Ishikawa (cell line): ENCODE measurements at regions not wholly inside any gene's neighbourhood (a gene's known extent, or its start where the extent isn't known, plus 50 kb on each side); places are given as distances from the start of the nearest gene placed in this dataset.

Experiments used
- RAD21 ChIP-seq: IDR thresholded peaks from 2 replicates; pipeline ENCODE4 v1.6.1; 2012; ENCODE audit warnings: low read depth
- TAF1 ChIP-seq: IDR thresholded peaks from 2 replicates; pipeline ENCODE4 v1.6.1; 2012; ENCODE audit warnings: low read depth, mild to moderate bottlenecking
- YY1 ChIP-seq: IDR thresholded peaks from 2 replicates; pipeline ENCODE4 v1.6.1; 2012; ENCODE audit warnings: low read depth
- TF ChIP-seq, protein P1 (sequence below): IDR thresholded peaks from 2 replicates; pipeline ENCODE4 v1.6.1; 2012; ENCODE audit warnings: low read depth, mild to moderate bottlenecking

GRCh38 chr22:44621401-44622146 lies 80.4 kb upstream of the PRR5 start:
- TF ChIP-seq, protein P1, sequence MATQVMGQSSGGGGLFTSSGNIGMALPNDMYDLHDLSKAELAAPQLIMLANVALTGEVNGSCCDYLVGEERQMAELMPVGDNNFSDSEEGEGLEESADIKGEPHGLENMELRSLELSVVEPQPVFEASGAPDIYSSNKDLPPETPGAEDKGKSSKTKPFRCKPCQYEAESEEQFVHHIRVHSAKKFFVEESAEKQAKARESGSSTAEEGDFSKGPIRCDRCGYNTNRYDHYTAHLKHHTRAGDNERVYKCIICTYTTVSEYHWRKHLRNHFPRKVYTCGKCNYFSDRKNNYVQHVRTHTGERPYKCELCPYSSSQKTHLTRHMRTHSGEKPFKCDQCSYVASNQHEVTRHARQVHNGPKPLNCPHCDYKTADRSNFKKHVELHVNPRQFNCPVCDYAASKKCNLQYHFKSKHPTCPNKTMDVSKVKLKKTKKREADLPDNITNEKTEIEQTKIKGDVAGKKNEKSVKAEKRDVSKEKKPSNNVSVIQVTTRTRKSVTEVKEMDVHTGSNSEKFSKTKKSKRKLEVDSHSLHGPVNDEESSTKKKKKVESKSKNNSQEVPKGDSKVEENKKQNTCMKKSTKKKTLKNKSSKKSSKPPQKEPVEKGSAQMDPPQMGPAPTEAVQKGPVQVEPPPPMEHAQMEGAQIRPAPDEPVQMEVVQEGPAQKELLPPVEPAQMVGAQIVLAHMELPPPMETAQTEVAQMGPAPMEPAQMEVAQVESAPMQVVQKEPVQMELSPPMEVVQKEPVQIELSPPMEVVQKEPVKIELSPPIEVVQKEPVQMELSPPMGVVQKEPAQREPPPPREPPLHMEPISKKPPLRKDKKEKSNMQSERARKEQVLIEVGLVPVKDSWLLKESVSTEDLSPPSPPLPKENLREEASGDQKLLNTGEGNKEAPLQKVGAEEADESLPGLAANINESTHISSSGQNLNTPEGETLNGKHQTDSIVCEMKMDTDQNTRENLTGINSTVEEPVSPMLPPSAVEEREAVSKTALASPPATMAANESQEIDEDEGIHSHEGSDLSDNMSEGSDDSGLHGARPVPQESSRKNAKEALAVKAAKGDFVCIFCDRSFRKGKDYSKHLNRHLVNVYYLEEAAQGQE = no peak
- TF ChIP-seq RAD21 (no peak), YY1 (no peak), TAF1 (no peak)
